ENCODE measurements at regions not wholly inside any gene's neighbourhood (a gene's known extent, or its start where the extent isn't known, plus 50 kb on each side); places are given as distances from the start of the nearest gene placed in this dataset.

DNA sequence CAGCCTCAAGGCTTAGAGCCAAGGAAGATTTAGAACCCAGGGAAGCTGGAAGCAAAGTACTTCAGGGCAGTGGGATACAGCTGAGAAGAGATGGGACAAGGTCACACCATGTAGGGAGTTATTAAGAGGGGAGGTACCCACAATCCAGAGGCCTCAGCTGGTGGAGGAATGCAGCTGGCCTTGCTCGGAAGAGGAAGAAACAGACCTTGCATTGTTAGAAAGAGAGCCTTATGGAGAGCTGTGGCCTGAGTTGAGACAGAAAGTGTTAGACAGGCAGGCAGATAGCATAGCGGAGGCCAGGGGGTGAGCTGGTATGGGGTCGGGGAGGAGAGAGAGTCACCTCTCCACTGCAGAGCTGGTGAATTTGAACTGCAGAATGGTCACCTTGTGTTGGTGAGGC, 173.1 kb downstream of the JCAD start:
- Histone ChIP-seq H3K36me3 (ENCODE audit: control insufficient read depth, insufficient read depth, low read length) (no peaks in the 10 kb centered on the region), H3K27ac (ENCODE audit: extremely low read depth, low read depth, low read length) (no peak overlapping the region), H3K4me1 (replicated peaks in 1 of 2; ENCODE audit: control insufficient read depth in 2 of 2, insufficient read depth in 2 of 2, low read length in 2 of 2) (no peaks in the 10 kb centered on the region), H3K4me2 (ENCODE audit: insufficient read depth, low read length) (no peak overlapping the region), H3K9ac (ENCODE audit: insufficient read depth in 1 of 2, low read depth in 2 of 2, low read length in 2 of 2) (no peak overlapping the region), H3K9me1 (ENCODE audit: control insufficient read depth, insufficient read depth, low read length) (no peaks in the 10 kb centered on the region), H2AFZ (ENCODE audit: low read depth, low read length) (no peak overlapping the region), H3K79me2 (ENCODE audit: control insufficient read depth, insufficient read depth, low read length) (no peaks in the 10 kb centered on the region), H3K4me3 (no peak overlapping the region), H4K20me1 (replicated peaks; ENCODE audit: control insufficient read depth, insufficient read depth, low read length) (no peaks in the 10 kb centered on the region), H3K9me3 (replicated peaks; ENCODE audit: control insufficient read depth, insufficient read depth, low read depth, low read length) (no peaks in the 10 kb centered on the region), H3K27me3 (ENCODE audit: control insufficient read depth in 2 of 2, insufficient read depth in 2 of 2, low read length in 2 of 2) (peaks cover 0 to 4% of the 10 kb centered on the region in 2 experiments; a peak in 1 of 5 replicates)
- no peak for TF ChIP-seq TCFL5 (CRISPR knock-in tag; conservative IDR thresholded peaks at IDR 0.05)
- TF ChIP-seq ZNF311 (CRISPR knock-in tag; IDR thresholded peaks at IDR 0.05): no peak
- TF ChIP-seq, protein P1, sequence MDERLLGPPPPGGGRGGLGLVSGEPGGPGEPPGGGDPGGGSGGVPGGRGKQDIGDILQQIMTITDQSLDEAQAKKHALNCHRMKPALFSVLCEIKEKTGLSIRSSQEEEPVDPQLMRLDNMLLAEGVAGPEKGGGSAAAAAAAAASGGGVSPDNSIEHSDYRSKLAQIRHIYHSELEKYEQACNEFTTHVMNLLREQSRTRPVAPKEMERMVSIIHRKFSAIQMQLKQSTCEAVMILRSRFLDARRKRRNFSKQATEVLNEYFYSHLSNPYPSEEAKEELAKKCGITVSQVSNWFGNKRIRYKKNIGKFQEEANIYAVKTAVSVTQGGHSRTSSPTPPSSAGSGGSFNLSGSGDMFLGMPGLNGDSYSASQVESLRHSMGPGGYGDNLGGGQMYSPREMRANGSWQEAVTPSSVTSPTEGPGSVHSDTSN (CRISPR knock-in tag; IDR thresholded peaks at IDR 0.05; ENCODE audit: low read depth): no peak
- TF ChIP-seq, protein P1 (tag; conservative IDR thresholded peaks at IDR 0.05; ENCODE audit: low read depth): no peak
- TF ChIP-seq, protein P2, sequence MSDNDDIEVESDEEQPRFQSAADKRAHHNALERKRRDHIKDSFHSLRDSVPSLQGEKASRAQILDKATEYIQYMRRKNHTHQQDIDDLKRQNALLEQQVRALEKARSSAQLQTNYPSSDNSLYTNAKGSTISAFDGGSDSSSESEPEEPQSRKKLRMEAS (CRISPR knock-in tag; IDR thresholded peaks at IDR 0.05): no peak
- no peak for TF ChIP-seq CSDE1 (IDR thresholded peaks at IDR 0.05)
- TF ChIP-seq, protein P3, sequence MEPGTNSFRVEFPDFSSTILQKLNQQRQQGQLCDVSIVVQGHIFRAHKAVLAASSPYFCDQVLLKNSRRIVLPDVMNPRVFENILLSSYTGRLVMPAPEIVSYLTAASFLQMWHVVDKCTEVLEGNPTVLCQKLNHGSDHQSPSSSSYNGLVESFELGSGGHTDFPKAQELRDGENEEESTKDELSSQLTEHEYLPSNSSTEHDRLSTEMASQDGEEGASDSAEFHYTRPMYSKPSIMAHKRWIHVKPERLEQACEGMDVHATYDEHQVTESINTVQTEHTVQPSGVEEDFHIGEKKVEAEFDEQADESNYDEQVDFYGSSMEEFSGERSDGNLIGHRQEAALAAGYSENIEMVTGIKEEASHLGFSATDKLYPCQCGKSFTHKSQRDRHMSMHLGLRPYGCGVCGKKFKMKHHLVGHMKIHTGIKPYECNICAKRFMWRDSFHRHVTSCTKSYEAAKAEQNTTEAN (CRISPR knock-in tag; IDR thresholded peaks at IDR 0.05): no peak
- TF ChIP-seq, protein P4, sequence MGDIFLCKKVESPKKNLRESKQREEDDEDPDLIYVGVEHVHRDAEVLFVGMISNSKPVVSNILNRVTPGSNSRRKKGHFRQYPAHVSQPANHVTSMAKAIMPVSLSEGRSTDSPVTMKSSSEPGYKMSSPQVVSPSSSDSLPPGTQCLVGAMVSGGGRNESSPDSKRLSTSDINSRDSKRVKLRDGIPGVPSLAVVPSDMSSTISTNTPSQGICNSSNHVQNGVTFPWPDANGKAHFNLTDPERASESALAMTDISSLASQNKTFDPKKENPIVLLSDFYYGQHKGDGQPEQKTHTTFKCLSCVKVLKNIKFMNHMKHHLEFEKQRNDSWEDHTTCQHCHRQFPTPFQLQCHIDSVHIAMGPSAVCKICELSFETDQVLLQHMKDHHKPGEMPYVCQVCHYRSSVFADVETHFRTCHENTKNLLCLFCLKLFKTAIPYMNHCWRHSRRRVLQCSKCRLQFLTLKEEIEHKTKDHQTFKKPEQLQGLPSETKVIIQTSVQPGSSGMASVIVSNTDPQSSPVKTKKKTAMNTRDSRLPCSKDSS (IDR thresholded peaks at IDR 0.05; ENCODE audit: low read depth, partially characterized antibody): no peak
- TF ChIP-seq MCM3 (IDR thresholded peaks at IDR 0.05): no peak
- TF ChIP-seq ZBTB1 (CRISPR knock-in tag; IDR thresholded peaks at IDR 0.05; ENCODE audit: borderline replicate concordance, low read depth): no peak
- no peak for TF ChIP-seq ZBTB17 (CRISPR knock-in tag; IDR thresholded peaks at IDR 0.05)
- no peak for TF ChIP-seq TFAM (CRISPR knock-in tag; conservative IDR thresholded peaks at IDR 0.05)
- TF ChIP-seq FOXJ3 (CRISPR knock-in tag; IDR thresholded peaks at IDR 0.05): no peak
- TF ChIP-seq, protein P5, sequence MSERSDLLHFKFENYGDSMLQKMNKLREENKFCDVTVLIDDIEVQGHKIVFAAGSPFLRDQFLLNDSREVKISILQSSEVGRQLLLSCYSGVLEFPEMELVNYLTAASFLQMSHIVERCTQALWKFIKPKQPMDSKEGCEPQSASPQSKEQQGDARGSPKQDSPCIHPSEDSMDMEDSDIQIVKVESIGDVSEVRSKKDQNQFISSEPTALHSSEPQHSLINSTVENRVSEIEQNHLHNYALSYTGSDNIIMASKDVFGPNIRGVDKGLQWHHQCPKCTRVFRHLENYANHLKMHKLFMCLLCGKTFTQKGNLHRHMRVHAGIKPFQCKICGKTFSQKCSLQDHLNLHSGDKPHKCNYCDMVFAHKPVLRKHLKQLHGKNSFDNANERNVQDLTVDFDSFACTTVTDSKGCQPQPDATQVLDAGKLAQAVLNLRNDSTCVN (CRISPR knock-in tag; IDR thresholded peaks at IDR 0.05): no peak
- TF ChIP-seq CHD1 (IDR thresholded peaks at IDR 0.05; ENCODE audit: low read length): no peak
- CTCF ChIA-PET (ENCODE audit: low intra/inter-chr PET ratio): no interaction called here
- intact Hi-C loops (cut with micrococcal nuclease): no loop called here
- no peak for DNase-seq (ENCODE audit: extremely low read depth in 1 of 4, low spot score in 3 of 4)
- POLR2A ChIA-PET: interaction anchor here (0.5 kb wide), 1 partner anchor 310 kb away, joined by 3 read pairs; no protein-coding TSS in a partner anchor
- no peak for ATAC-seq
- no TSS peak for BruUV-seq (replicated peaks)
- no peak for FAIRE-seq
- 3% methylated on average over 3 of the region's 3 CpGs for WGBS (ENCODE audit: insufficient coverage, low coverage, missing lambda C conversion rate)
- in situ Hi-C loops (cut with MboI): no loop called here

Measured in K562 (cell line).